T follicular helper cell (primary cell): ENCODE measurements at regions not wholly inside any gene's neighbourhood (a gene's known extent, or its start where the extent isn't known, plus 50 kb on each side); places are given as distances from the start of the nearest gene placed in this dataset.
"Not testable (repeated sequence)": the region's sequence is repeated elsewhere in the genome, so short reads cannot be mapped to it uniquely, and the experiment has no call there.

ENCODE experiments used
- DNase-seq: peaks from one replicate; pipeline ENCODE4 v3.0.0-alpha.2; 2020; ENCODE audit warnings: low read depth

- no peak for DNase-seq
These were observed 367.6 kb downstream of the BRD1 start for GRCh38 chr22:49460091-49460490.

- no peak for DNase-seq
These were observed 369.0 kb downstream of the BRD1 start for GRCh38 chr22:49458708-49459099.

GRCh38 chr22:49457946-49458707 is 369.5 kb downstream of the BRD1 start:
- no peak for DNase-seq

GRCh38 chr22:49457146-49457545 is 370.5 kb downstream of the BRD1 start:
- no peak for DNase-seq

GRCh38 chr22:49455595-49455994 is 372.1 kb downstream of the BRD1 start:
- DNase-seq, result no peak

DNA sequence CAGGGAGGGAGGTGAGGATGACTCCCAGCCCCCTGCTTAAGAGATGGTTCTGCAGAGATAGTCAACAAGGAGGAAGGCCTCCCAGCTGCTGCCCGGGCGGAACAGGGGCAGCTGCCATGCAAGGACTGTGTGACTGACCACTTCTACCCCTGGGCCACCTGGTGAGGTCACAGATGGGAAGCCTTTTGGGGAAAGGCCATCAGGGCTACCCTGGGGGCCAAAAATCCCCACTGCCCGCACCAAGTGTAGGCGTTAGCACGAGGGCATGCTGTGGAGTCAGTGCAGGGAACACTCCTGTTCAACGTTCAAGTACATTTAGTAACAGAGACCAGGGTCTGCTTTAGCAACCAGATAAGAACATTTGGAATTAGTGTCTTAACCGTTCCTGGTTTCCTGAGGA is 372.9 kb downstream of the BRD1 start:
- DNase-seq, result no peak

DNA sequence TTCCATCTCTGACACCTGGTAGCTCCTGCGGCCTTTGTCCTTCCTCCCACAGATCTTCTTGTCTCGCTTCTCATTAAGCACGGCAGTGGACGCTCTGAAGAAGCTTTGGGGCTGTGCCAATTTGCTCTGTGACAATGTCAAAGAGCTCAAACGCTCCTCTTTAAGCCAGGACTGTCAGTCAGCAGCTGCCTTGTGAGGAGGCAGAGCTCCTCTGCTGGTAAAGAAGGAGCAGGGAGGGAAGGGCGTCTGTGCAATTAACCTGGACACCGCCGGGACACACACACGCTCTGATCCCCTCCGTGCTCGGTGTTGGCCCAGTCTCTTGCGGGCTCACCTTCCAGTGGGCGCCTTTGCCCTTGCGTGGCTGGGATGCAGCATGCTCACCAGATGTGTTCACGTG is 373.9 kb downstream of the BRD1 start:
- no peak for DNase-seq

- DNase-seq, result not testable (repeated sequence)
These were observed 374.7 kb downstream of the BRD1 start for GRCh38 chr22:49453019-49453418.

DNA sequence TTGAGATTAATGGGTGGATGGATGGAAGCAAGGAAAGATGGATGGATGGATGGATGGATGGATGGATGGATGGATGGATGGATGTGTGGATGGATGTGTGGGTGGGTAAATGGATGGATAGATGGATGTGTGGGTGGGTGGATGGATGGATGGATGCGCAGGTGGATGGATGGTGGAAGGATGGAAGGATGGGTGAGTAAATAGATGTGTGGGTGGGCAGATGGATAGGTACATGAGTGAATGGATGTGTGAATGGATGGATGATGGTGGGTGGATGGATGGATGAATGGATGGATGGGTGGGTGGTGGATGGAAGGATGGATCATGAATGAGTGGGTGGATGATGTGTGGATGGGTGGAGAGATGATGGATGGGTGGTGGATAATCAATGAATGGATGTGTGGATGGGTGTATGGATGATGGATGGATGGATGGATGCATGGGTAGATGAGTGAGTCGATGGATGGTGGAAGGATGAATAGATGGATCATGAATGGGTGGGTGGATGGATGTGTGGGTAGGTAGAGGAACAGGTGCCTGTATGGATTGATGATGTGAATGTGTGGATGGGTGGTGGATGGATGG is 375.2 kb downstream of the BRD1 start:
- DNase-seq, result no peak

GRCh38 chr22:49451070-49451840 is 376.4 kb downstream of the BRD1 start:
- DNase-seq, result no peak

- DNase-seq, result no peak
These were observed 377.2 kb downstream of the BRD1 start for GRCh38 chr22:49450498-49450897.

DNA sequence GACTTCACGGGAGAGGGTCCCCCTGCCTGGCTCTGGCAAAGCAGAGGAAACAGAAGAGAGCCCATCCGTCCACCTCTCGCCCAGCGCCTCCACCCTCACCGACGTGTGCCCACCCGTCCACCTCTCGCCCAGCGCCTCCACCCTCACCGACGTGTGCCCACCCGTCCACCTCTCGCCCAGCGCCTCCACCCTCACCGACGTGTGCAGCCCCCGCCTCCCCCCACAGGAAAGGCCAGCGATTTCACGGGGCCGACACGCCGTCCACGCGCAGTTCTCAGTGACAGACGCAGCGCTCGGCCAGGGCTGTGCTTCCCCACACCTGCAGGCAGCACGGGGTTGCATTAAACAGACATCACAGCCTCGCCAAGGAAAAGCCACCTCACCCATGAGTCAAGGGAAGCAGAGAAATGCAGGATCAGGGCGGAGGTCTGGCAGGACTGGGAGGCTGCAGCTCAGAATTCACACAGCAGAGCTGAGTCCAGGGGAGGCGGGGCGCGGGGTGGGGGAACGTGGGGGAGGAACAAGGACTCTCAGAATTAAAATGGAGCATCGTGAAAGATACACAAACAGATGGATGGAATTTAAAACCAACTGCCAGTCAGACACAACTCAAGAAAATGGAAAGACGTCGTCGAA is 377.7 kb downstream of the BRD1 start:
- no peak for DNase-seq

GRCh38 chr22:49449377-49449776 is 378.3 kb downstream of the BRD1 start:
- no peak for DNase-seq

DNA sequence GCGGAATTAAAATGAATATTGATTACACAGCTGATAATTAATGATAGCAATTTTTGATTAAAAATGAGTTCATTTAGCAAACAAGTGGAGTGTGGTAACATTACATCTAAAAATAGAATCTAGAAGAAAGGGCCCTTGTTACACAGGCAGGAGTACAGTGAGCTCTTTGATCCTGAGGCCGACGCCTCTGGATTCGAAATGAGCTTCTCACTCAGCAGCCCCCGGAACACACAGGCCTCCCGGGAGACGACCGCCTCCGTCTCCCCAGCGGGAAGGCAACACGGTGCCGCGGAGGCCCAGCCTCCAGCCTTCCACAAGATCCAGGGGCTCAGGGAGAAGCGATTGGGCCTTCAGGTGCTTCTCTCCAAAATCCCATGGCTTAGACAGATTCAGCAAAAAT is 379.1 kb downstream of the BRD1 start:
- no peak for DNase-seq

- DNase-seq, result no peak
These were observed 379.8 kb downstream of the BRD1 start for GRCh38 chr22:49447837-49448236.

GRCh38 chr22:49446759-49447710 is 380.6 kb downstream of the BRD1 start:
- DNase-seq, result no peak

- DNase-seq, result no peak
These were observed 381.4 kb downstream of the BRD1 start for GRCh38 chr22:49446145-49446758.

- DNase-seq, result no peak
These were observed 382.9 kb downstream of the BRD1 start for GRCh38 chr22:49444781-49445180.

DNA sequence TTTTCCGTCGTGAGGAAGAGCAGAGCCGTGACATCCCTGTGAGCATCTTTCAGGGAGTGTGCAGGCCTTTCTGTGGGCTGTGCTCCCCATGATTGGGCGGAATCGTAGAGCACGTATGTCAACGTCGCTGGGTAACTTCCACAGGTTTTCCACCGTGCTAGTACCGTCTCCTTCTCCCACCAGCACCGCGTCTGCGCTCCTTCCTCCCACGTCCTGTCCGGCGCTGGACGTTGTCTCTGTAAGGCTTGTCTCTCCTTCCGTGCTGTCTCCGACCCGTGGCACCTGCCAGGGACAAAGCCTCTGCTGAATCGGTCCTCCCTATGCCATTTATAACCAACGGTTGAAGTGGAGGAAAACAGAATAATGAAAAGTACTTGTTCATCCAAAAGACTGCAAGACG is 386.7 kb downstream of the BRD1 start:
- DNase-seq, result no peak

- no peak for DNase-seq
These were observed 388.3 kb downstream of the BRD1 start for GRCh38 chr22:49439373-49439772.

DNA sequence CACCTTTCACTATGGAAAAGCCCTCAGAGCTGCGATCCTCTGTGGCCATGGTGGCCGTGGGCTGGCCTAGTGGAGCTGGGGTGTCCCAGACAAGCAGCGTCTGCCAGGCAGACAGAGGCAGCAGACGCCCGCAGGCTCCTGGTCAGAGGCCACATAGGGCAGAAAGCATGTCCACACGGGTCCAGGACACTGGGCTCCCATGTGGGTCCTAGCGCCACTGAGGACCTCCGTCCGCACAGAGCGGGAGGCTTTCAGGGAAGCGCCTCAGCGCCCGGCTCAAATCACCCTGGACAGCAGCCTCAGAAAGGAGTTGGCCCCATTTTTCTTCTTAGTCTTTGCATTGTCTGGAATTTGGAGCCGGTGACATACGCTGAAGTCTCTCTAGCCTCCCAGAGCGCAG is 389.7 kb downstream of the BRD1 start:
- no peak for DNase-seq
